GM19238 (cell line): ENCODE measurements at regions not wholly inside any gene's neighbourhood (a gene's known extent, or its start where the extent isn't known, plus 50 kb on each side); places are given as distances from the start of the nearest gene placed in this dataset.
"Not testable (repeated sequence)": the region's sequence is repeated elsewhere in the genome, so short reads cannot be mapped to it uniquely, and the experiment has no call there.

Source experiments
- DNase-seq: peaks from one replicate; pipeline ENCODE4 v3.0.0; 2011; ENCODE audit warnings: low spot score; ENCODE audit not compliant: insufficient read length

- DNase-seq: no peak
Measured at GRCh38 chr11:92605667-92606066, 363.8 kb upstream of the MTNR1B start.

GRCh38 chr11:92607969-92608722, 361.3 kb upstream of the MTNR1B start:
- DNase-seq: no peak

GRCh38 chr11:92611157-92611556, 358.3 kb upstream of the MTNR1B start:
- DNase-seq: no peak

GRCh38 chr11:92618020-92618419, 351.4 kb upstream of the MTNR1B start:
- not testable (repeated sequence) for DNase-seq

GRCh38 chr11:92623055-92623454, 346.4 kb upstream of the MTNR1B start:
- DNase-seq: no peak

GRCh38 chr11:92625894-92626293, 343.6 kb upstream of the MTNR1B start:
- DNase-seq: no peak

- no peak for DNase-seq
Measured at GRCh38 chr11:92626624-92627023, 342.8 kb upstream of the MTNR1B start.

- DNase-seq: no peak
Measured at GRCh38 chr11:92627615-92628256, 341.7 kb upstream of the MTNR1B start.

- DNase-seq: no peak
Measured at GRCh38 chr11:92628401-92629292, 340.8 kb upstream of the MTNR1B start.

GRCh38 chr11:92632495-92632894, 337.0 kb upstream of the MTNR1B start:
- no peak for DNase-seq

- DNase-seq: no peak
Measured at GRCh38 chr11:92633820-92634219, 335.6 kb upstream of the MTNR1B start.

GRCh38 chr11:92636543-92637188, 332.8 kb upstream of the MTNR1B start:
- DNase-seq: no peak

- DNase-seq: no peak
Measured at GRCh38 chr11:92638678-92639077, 330.8 kb upstream of the MTNR1B start.

- DNase-seq: no peak
Measured at GRCh38 chr11:92642177-92642931, 327.1 kb upstream of the MTNR1B start.

GRCh38 chr11:92643827-92644226, 325.6 kb upstream of the MTNR1B start:
- no peak for DNase-seq

- DNase-seq: no peak
Measured at GRCh38 chr11:92644595-92645445, 324.6 kb upstream of the MTNR1B start.

- DNase-seq: no peak
Measured at GRCh38 chr11:92651159-92651558, 318.3 kb upstream of the MTNR1B start.

GRCh38 chr11:92653454-92653853, 316.0 kb upstream of the MTNR1B start:
- DNase-seq: no peak

GRCh38 chr11:92656783-92657182, 312.7 kb upstream of the MTNR1B start:
- no peak for DNase-seq

GRCh38 chr11:92657226-92657625, 312.2 kb upstream of the MTNR1B start:
- no peak for DNase-seq
